ENCODE measurements at regions not wholly inside any gene's neighbourhood (a gene's known extent, or its start where the extent isn't known, plus 50 kb on each side); places are given as distances from the start of the nearest gene placed in this dataset.

GRCh38 chr18:26619350-26619749 is 71.0 kb upstream of the KCTD1 start:
- no peak for TF ChIP-seq CTCF (IDR thresholded peaks at IDR 0.05)
- TF ChIP-seq POLR2A (IDR thresholded peaks at IDR 0.05): no peak
